ENCODE measurements at regions not wholly inside any gene's neighbourhood (a gene's known extent, or its start where the extent isn't known, plus 50 kb on each side); places are given as distances from the start of the nearest gene placed in this dataset.
"Not testable (repeated sequence)": the region's sequence is repeated elsewhere in the genome, so short reads cannot be mapped to it uniquely, and the experiment has no call there.

DNA sequence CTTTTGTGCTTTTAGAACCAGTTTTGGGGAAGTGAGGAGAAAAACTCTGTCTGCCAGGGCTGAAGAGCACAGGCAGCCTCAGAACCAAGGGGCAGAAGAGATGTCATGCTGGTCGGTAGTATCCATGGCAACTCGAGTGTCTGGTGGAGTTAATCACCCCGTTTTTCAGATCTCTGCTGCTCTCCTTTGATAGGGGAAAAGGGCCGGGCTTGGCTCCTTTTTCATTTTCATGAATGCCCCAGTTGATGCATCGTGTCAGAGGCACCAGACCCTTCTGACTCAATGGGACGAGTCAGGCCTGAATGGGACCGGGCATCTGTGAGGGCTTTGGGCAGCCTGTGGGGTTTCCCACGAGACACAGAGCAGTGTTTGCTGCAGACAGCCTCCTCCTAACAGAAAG, 304.6 kb downstream of the ABCC12 start:
- DNase-seq, result no peak

DNA sequence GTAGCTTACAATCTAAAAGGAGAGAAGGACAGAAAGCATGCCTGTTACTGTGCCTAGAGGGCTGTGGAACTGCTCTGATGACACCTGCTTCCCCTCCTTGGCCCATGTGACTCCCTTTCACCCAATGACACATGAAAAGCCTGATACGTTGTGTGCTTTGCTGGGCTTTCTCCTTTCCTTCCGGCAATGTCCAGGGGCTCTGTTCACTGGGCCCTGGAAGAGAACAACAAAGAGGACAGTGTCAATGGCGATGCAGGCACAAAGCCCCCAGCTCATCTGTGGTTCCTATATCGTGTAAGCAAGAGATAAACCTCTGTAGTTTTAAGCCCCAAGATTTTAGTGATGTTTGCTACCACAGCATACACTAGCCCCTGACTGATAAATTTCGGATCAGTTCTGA, 306.1 kb downstream of the ABCC12 start:
- no peak for DNase-seq

DNA sequence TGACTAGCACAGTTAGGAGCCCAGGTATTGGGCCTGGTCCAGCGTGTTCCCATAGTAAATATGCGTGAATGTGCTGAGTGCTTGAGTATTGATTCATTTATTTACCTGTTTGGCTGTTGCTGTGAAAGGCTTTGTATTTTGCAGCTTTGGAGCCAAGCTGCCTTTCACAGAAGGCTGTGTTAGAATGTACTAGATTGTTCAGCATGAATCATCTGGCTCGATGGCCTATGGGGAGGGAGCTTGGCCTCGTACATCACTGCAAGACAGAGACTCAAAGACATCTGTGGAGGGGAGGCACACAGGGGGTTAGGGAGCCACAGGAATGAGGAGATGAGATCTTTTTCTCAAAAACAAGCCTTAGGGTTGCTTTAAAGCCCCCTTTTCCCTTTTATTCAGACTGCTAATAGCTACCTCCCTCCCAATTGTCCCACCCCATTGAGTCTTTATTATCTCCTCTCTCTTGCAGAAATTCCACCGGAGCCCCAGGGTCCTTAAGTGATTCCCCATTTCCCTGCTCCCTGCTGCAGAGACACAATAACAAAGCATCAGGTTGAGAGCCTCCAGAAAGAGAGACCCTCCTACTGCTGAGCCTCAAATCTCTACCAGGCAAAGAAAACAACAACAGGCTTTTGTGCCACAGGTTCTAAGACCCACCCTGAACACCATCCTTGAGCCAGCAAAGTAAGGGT, 307.2 kb downstream of the ABCC12 start:
- DNase-seq, result no peak

DNA sequence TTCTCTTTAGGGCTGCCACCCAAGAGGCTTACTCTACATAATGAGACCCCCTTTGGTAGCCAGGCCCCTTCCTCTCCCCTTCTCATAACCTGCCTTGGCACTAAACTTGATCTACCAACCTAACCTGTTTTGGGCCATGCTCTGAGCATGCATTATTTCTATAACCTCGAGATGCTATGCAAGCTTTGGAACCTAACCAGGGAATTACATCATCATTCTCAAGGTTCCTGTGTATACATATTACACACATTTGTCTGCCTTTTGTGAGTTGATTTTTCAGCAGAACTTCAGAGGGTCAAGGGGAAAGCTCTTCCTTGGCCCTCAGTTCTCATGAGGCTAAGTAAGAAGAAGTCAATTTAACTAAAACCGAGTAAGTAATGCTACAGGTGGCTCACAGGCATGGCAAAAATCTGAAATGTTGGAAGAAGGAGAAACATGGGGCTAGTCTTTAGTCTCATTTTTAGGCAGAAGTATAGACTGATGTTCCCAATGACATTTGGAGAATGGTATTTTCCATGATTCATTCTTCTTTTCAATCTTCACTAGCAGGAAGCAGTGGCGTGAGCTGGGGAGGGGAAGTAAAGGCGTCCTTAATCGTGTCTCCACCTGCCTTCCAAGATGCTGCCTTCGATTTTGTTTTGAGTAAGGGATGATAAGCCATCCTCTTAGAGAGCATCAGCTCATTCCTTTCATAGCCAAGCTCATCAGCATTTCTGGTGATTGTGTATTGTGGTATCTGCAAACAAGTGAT, 308.4 kb downstream of the ABCC12 start:
- no peak for DNase-seq

DNA sequence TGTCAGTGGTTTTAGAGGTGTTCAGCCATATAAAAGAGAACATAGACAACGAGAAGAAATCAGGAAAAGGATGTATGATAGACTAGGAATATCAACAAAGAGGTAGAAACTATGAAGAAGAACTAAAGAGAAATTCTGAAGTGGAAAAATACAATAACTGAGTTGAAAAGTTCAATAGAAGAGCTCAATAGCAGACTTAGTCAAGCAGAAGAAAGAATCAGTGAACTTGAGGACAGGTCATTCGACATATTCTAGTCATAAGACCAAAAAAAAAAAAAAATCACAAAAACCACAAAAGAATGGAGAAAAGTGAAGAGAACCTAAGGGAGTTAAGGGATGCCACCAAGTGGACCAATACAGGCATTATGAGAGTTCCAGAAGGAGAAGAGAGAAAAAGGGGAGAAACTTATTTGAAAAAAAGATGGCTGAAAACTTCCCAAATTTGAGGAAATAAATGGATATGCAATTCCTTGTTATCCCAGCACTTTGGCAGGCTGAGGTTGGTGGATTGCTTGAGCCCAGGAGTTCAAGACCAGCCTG, 321.2 kb downstream of the ABCC12 start:
- DNase-seq, result no peak

DNA sequence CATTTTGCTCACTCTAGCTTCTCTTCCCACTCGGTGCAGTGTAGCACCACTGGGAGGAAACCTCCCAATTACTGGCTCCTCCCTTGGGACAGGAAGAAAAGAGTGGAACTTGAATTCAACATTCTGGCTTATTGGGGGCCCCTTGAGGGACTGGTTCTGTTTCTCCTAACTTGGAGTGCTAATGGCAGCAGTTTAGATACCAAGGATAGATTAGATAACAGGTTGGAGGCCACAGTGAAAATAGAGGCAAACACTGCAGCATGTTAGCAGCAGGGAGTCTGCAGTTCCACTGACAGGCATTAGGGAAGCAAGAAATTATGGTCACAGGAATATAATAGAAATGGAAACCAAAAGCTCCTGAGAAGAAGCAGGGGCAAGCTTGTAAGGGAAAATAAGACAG, 322.0 kb downstream of the ABCC12 start:
- DNase-seq, result no peak

DNA sequence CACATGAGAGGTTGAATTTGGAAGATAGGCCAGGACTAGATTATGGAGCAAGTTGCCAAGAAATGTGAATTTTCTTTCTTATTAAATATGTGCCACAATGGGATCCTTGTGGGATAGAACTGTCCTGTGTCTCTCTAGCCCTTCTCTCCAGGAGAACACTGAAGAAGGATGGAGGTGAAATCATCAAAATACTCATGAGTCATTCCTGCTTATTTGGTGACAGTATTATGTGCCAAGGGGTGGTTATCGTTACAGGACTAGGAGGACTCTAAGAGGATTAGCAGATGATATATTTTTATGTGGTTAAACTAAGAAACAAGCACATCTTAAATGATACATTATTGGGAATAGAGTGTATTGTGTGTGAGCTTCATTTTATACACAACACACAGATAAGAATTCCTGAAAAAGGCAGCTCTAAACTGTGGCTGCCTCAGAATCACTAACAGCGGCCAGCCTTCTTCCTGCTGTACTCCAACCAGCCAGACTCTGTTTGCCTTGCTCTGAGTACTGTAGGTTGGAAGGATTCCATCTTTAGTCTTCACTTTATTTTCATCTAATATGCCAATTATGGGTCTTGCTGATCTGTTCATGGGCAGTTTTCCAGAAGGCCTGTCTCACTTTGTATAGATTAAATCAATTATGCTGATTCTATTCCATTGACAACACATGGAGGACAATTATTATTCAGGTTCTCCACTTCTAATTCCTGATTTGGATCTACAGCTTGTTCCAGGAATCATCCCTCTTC, 325.8 kb downstream of the ABCC12 start:
- no peak for DNase-seq

DNA sequence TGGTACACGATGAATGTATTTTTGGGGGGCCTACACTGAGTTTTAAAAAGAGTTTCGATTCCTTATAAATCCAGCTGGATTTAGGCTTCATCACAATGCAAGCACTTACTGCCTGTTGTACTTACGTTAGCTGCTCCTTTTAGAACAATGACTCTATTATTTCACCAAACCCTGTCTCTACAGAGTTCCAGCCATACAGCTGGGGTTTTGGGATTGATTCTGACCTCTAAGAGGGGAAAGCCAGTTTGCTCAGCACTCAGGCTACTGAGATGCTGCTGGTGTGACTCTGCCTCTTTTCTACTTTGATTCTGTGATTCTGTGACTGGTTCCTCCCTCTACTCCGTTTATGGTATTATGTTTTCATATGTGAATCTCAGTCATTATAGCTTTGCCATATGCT, 329.7 kb downstream of the ABCC12 start:
- no peak for DNase-seq

DNA sequence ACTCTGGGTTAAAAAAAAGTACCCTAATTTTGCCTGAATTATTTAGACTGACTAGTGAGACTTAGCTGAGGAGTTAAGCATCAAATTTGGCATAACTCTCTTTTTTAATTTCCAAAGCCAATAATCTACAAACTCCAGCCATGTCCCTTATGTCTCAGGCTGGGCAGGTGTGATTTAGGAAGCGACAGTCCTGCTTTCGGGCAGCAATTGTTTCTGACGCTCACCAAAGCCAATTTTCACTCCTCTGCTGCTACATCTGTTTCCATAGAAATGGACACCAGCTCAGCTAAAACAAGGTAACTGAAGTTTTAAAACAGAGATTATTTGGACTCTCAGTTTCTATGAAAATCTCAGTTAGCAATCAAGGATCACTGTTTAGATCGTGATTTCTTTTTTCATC, 338.7 kb downstream of the ABCC12 start:
- DNase-seq, result no peak

DNA sequence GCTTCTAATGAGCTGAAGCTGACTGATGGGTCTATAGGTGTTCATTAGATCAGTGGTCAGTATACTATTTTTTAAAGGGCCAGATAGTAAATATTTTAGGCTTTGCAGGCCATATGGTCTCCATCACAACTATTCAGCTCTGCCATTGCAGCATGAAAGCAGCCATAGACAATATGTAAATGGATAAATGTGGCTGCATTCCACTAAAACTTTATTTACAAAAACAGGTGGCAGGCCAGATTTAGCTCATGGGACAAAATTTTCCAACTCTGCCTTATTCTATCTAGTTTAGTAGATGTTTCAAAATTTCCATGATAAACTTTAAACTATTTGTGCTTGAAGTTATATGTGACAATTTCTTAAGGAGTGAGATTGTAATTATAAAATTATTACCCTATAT, 339.3 kb downstream of the ABCC12 start:
- DNase-seq, result no peak

DNA sequence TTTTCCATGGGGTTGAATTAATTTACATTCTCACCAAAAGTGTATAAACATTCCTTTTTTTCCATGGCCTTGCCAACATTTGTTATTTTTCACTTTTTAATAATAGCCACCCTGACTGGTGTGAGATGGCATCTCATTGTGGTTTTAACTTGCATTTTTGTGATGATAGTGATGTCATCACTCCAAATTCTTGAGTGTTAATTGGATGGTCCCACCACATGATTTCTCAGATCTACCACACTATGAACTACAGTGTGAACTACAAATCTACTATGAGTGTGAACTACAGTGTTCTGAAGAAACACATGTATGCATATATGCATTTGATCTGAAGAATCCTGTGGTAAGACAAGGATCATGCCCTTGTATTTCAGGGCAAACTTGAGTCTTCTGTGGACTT, 340.1 kb downstream of the ABCC12 start:
- DNase-seq, result no peak

DNA sequence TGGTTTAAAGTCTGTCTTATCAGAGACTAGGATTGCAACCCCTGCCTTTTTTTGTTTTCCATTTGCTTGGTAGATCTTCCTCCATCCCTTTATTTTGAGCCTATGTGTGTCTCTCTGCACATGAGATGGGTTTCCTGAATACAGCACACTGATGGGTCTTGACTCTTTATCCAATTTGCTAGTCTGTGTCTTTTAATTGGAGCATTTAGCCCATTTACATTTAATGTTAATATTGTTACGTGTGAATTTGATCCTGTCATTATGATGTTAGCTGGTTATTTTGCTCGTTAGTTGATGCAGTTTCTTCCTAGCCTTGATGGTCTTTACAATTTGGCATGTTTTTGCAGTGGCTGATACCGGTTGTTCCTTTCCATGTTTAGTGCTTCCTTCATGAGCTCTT, 344.0 kb downstream of the ABCC12 start:
- DNase-seq, result not testable (repeated sequence)

DNA sequence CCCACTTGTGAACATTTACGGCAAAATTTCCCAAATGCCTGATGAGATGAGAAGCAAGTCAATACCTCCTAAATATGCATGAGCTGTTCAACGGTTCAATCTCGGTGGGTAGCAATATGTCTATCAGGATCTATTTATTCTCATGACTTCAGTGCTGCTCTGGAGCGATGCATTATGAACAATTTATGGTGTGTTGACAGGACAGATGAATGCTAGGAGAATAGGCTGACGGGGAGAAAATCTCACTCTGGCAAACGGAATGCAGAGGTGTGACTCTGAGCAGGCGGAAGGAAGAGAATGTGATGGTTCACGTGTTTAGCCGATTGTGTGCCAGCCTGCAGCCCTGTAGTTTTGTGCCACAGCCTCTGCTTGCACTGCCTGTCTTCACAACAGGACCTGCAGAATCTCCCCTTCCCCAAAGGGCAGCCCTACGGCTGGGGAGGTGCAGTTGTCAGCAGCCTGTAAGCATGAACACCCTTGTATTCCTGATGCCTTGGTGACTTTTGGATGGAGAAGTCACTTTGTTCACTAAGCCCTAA, 345.2 kb downstream of the PHKB start:
- DNase-seq, result no peak

DNA sequence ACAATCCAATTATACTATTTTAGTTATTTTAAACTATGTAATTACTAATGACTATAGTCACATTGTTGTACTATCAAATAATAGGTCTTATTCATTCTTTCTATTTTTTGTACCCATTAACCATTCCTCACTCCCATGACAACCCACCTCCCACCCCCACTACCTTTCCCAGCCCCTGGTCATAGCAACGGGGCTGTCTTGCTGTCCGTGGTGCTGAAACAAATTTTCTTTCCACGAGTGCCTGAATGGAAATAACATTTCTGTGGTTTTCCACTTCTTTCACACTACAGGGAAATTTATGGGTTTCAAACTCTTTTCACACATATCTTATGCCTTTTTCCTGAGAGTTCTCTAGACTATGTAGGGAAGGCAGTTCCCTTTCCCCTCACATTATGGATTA, 326.6 kb downstream of the PHKB start:
- DNase-seq, result no peak

DNA sequence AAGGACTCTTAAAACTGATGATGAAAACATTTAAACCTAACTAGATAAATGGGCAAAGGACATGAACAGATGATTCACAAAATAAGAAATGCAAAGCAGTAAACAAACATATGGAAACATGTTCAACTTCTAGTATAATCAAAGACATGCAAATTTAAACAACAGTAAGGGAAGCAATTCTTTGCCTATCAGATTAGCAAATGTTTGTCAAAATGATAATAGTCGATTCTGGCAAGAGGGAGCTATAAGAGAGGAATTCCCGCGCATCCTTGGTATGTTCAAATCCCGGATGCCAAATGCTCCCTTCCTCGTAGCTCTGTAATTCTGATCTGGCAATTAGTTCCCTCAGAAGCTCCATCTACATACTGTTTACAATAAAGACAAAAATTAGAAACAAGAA, 320.5 kb downstream of the PHKB start:
- no peak for DNase-seq

DNA sequence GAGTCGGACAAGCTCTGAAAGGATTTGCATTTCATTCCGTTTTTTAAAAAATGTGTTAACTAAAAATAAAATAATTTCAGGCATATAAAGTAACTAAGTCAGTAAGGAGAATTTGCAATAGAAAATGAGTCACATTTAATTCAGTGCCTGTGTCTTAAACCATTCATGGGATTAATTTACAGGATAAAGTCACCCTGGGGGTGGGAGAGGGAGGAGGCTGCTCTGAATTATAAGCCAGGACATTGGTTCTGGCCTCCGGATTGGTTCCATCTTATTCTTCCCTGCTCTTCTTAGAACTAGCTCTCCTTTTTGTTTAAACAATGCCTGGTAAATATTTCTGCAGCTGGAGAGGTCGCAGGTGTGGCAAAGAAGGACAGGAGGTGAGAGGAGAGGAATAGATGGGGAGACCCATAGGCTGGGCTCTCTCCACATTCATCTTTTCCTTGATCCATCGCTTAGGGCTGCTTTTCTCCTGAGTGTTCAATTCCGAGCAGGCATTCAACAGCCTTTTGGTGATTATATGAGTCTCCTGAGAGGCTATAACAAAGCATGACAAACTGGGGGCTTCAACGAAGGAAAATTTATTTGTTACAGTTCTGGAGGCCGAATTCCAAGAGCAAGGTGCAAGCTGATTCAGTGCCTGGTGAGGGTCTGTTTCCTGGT, 319.2 kb downstream of the PHKB start:
- no peak for DNase-seq

DNA sequence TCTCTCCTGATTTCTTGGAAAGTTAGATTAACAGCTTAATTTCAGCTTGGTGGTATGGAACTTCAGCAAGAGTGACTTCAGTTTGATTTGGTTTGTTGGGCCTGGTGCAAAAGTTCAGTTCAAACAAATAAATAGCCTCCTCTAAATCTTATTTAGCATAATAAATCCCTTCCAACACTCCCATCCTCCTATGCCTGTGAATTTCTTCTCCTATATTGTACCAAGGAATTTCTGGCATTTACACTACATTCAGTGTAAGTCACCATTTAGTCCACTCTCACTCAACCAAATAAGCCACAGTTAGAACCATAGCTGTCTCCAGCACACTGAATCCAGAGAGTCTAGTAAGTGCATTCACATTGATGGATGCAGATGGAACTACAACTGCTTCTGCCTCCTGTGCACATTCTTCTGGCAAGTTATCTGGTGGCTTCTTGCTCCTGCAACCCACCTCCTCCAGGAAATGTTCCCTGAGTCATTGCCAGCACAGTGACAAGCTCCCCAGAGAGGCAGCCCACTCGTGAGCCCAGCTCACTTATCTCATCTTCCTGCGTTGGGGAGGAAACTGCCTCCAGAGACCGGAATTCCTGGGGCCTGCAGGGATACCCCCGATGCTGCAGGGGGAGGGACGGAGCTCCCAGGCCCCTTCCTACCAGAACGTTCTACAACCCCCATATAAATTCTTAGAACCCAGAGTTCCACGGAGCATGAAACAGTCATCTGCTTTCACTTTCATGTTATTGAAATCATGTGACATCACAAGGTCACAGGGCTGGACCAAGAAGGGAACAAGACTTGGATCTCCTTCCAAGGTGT, 318.3 kb downstream of the PHKB start:
- DNase-seq, result no peak

DNA sequence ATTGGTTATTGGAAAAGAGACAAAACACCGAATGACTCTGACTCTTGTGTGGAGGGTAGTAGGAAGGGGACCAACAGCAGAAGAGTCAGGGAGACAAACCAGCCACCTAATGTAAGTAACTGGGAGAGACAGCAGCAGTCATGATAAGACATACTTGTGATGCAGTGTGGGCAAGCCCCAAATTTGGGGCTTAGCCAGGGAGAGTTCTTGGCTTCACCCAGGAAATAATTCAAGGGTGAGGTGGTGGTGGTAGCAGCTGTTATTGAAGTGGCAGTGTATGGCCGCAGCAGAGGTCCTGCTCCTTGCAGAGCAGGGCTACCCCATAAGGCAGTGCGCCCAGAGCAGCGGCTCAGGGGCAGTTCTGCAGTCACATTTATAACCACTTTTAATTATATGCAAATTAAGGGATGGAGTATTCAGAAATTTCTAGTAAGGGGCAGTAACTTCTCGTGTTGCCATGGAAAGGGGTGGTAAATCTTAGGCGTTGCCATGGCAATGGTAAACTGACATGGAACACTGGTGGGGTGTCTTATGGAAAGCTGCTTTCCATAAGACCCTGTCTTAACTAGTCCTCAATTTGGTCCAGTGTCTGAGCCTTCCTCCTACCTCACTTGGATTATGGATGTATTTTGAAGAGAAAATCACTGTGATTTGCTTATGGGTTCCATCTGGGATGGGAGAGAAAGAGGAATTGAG, 317.1 kb downstream of the PHKB start:
- DNase-seq, result no peak

DNA sequence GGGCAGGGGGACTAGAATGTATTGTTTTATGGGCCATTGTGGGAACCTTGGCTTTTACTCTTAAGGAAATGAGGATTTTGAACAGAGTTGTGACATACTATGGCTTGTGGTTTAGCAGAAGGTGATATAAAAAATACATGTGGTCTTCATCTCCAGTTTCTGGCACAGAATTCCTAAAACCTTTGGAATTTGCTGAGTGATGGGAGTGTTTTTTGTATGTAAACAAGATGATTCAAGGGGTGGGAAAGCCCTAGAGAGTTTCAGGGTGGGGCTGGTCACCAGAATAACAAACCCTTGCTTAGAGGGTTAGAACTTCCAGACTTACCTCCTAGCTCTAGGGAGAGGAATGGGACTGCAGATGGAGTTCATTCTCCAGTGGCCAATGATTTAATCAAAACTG, 316.1 kb downstream of the PHKB start:
- DNase-seq, result no peak

DNA sequence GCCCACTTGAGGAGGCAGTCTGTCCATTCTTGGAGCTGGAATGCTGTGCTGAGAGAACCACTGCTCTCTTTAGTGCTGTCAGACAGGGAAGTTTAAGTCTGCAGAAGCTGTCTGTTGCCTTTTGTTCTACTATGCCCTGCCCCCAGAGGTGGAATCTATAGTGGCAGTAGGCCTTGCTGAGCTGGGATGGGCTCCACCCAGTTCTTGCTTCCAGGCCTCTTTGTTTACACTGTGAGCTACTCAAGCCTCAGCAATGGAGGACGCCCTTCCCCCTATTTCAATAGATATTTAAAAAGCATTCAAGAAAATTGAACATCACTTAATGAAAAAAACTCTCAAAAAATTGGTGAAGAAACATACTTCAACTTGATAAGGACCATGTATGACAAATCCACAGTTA, 313.5 kb downstream of the PHKB start:
- DNase-seq, result no peak

DNA sequence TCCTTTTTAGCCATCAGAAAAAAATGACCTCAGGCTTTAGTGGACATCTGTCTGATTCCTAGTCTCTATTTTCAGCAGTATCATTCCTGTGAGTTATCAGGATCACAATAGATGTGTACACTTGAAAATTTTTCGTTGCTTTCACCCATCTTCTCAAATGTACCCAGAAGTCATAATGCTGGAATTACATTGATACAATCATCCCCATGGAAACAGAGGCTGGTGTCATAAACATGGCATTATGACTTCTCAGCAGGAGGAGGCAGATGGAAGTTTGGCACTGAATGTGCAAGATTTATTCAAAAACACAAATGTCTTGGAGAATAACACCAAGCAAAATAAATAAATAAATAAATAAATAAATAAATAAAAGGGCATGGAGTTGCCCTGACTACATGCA, 292.5 kb downstream of the PHKB start:
- DNase-seq, result no peak
